ENCODE measurements at regions not wholly inside any gene's neighbourhood (a gene's known extent, or its start where the extent isn't known, plus 50 kb on each side); places are given as distances from the start of the nearest gene placed in this dataset.
A peak's percentile ranks its signal among the peaks of the same experiment; 100 is the strongest.

DNA sequence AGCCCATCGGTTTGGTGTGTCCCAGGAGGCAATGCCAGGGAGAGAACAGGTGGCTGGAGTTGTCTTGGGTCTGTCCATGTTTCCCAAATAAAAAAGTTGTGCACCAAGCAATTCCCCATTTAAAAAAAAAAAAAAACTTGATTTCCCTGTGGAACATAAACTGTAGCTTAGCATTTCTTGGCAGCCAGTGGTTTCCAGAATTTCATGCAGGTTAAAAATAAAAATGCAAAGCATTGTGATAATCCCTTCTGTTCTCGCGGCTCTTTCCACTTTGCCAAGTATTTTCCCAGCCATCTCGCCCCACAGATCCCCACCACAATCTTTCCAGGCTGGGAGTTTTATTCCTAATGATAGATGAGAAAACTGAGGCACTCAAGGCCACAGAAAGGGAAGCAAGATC lies 51.4 kb upstream of the MSX1 start:
- no peak for DNase-seq (ENCODE audit: low read depth, low spot score)
- H3K4me3 ChIP-seq (ENCODE audit: low read depth, low read length) = no peak overlapping the region
- POLR2A ChIA-PET = no interaction called here
- CTCF ChIA-PET = no interaction called here
- TF ChIP-seq, protein P1, sequence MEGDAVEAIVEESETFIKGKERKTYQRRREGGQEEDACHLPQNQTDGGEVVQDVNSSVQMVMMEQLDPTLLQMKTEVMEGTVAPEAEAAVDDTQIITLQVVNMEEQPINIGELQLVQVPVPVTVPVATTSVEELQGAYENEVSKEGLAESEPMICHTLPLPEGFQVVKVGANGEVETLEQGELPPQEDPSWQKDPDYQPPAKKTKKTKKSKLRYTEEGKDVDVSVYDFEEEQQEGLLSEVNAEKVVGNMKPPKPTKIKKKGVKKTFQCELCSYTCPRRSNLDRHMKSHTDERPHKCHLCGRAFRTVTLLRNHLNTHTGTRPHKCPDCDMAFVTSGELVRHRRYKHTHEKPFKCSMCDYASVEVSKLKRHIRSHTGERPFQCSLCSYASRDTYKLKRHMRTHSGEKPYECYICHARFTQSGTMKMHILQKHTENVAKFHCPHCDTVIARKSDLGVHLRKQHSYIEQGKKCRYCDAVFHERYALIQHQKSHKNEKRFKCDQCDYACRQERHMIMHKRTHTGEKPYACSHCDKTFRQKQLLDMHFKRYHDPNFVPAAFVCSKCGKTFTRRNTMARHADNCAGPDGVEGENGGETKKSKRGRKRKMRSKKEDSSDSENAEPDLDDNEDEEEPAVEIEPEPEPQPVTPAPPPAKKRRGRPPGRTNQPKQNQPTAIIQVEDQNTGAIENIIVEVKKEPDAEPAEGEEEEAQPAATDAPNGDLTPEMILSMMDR (IDR thresholded peaks at IDR 0.05; ENCODE audit: insufficient read depth, low read length, missing control alignments) = no peak

DNA sequence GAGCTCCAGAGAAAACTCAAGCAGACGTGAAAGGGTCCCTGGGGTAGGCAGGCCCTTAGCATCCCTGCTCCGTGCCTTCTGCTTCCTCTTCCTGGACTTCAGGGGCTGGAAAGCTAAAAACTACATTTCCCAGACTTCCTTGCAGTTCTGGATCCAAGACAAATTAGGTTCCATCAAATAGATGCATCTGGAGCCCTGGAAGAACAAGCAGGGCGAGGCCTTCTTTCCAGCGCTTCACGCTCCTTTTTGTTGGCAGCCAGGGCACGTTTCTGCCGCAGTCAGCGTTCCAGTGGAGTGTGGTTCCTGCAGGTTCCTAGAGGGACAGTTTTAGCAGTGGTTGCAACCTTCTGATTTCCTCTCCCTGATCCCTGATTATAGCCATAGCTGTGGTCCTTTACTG lies 53.6 kb upstream of the MSX1 start:
- TF ChIP-seq, protein P1 (IDR thresholded peaks at IDR 0.05; ENCODE audit: insufficient read depth, low read length, missing control alignments) = no peak
- CTCF ChIA-PET = interaction anchor here (0.8 to 1.3 kb wide), 3 partner anchors 8 to 25 kb away, joined by 3 read pairs; no protein-coding TSS in a partner anchor
- POLR2A ChIA-PET = no interaction called here
- no peak for DNase-seq (ENCODE audit: low read depth, low spot score)
- H3K4me3 ChIP-seq (ENCODE audit: low read depth, low read length) = no peak overlapping the region

DNA sequence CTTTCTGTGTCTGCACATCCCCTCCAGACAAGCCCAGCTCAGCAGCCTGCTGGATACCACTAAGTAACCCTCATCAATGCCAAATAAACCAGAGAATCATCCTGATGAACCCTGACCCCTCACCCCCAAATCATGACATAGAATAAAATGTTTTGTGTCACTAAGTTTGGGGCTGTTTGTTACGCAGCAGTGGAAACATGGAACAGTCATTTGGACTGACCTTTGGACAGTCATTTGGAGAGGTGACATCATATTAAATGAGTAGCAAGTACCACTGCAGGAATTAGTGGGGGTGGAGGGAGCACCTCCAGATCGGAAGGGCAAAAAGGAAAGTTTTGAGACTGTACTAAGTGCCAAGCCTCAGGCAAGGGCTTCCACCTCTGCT lies 55.6 kb upstream of the MSX1 start:
- TF ChIP-seq, protein P1 (IDR thresholded peaks at IDR 0.05; ENCODE audit: insufficient read depth, low read length, missing control alignments) = no peak
- ChIA-PET POLR2A (no interaction called here), CTCF (no interaction called here)
- no peak overlapping the region for H3K4me3 ChIP-seq (ENCODE audit: low read depth, low read length)
- no peak for DNase-seq (ENCODE audit: low read depth, low spot score)

GRCh38 chr4:4803216-4803911 lies 56.1 kb upstream of the MSX1 start:
- ChIA-PET CTCF (no interaction called here), POLR2A (no interaction called here)

GRCh38 chr4:4800646-4801408 lies 58.6 kb upstream of the MSX1 start:
- peak; percentile 56 for DNase-seq (ENCODE audit: low read depth, low spot score)
- TF ChIP-seq, protein P1 (IDR thresholded peaks at IDR 0.05; ENCODE audit: insufficient read depth, low read length, missing control alignments) = no peak
- H3K4me3 ChIP-seq (ENCODE audit: low read depth, low read length) = no peak overlapping the region
- ChIA-PET POLR2A (interaction anchor here (0.8 to 1.2 kb wide), 2 partner anchors 8 to 10 kb away, joined by 3 to 6 read pairs; no protein-coding TSS in a partner anchor), CTCF (interaction anchor here (1.3 kb wide), 1 partner anchor 9 kb away, joined by 5 read pairs; no protein-coding TSS in a partner anchor)

More at GRCh38 chr4:4803216-4803911, 56.1 kb upstream of the MSX1 start:
- DNase-seq (ENCODE audit: low read depth, low spot score) = no peak
- H3K4me3 ChIP-seq (ENCODE audit: low read depth, low read length) = no peak overlapping the region
- TF ChIP-seq, protein P1 (IDR thresholded peaks at IDR 0.05; ENCODE audit: insufficient read depth, low read length, missing control alignments) = no peak

GRCh38 chr4:4794421-4794820 lies 65.0 kb upstream of the MSX1 start:
- ChIA-PET POLR2A (interaction anchor here (0.7 to 1.0 kb wide), 2 partner anchors 13 to 66 kb away, joined by 3 to 4 read pairs; no protein-coding TSS in a partner anchor), CTCF (no interaction called here)
- H3K4me3 ChIP-seq (ENCODE audit: low read depth, low read length) = no peak overlapping the region
- no peak for DNase-seq (ENCODE audit: low read depth, low spot score)
- TF ChIP-seq, protein P1 (IDR thresholded peaks at IDR 0.05; ENCODE audit: insufficient read depth, low read length, missing control alignments) = no peak
